HepG2 (cell line): ENCODE measurements at regions not wholly inside any gene's neighbourhood (a gene's known extent, or its start where the extent isn't known, plus 50 kb on each side); places are given as distances from the start of the nearest gene placed in this dataset.

ENCODE experiments used
- ATAC-seq: fragments of 200-7000 bp; cut with Tn5 transposase; 3 replicates; pipeline ENCODE4 v1.9.1; 2020; ENCODE audit warnings: mild to moderate bottlenecking, moderate library complexity
- BruUV-seq: library from RNA; stranded (reverse); fragments of 400-500 nt; replicated peaks from 2 replicates; lab custom pipeline; 2021; lab: Mats Ljungman, UMichigan
- CTCF ChIA-PET: fragments of 300-600 bp; formaldehyde crosslinking; extraction: SDS; loops from one replicate; lab custom pipeline; 2021; ENCODE audit warnings: low total read pairs, inconsistent platforms, low intra/inter-chr PET ratio; lab: Yijun Ruan, JAX
- POLR2A ChIA-PET: fragments of 350-600 bp; sonication (Branson Sonifier 250); formaldehyde crosslinking; loops from one replicate; lab custom pipeline; 2020; ENCODE audit warnings: antibody characterized with exemption, inconsistent platforms; lab: Yijun Ruan, JAX
- DNase-seq: peaks from one replicate; pipeline ENCODE4 v3.0.0-alpha.2; 2015; ENCODE audit warnings: low spot score
- FAIRE-seq: peaks from 3 replicates; lab custom pipeline; 2011; peaks lifted over from hg19 to GRCh38; lab: Jason Lieb, UNC
- H2AFZ ChIP-seq: one replicate; pipeline ENCODE4 v1.6.1; 2011; ENCODE audit warnings: low read length, inconsistent platforms
- H3K27ac ChIP-seq: fragments of 300-600 bp; 3 replicates; pipeline ENCODE4 v1.8.0; 2011; ENCODE audit warnings: mixed run types, mild to moderate bottlenecking, mixed read lengths, low read length, inconsistent platforms; ENCODE audit not compliant: insufficient read depth; ENCODE audit errors: extremely low read length
- H3K27me3 ChIP-seq, 2 experiments: fragments of 200-600 bp in 1 of 2; 2 replicates in 1 of 2; 3 replicates in 1 of 2; pipeline versions ENCODE4 v1.6.0 to v1.8.0; 2011; ENCODE audit warnings: low read length in 2 of 2, mild to moderate bottlenecking in 2 of 2, moderate library complexity in 2 of 2, inconsistent platforms in 1 of 2; ENCODE audit not compliant: insufficient read depth in 2 of 2, control insufficient read depth in 1 of 2
- H3K36me3 ChIP-seq, 2 experiments: fragments of 200-600 bp in 1 of 2; replicated peaks in 1 of 2; 2 replicates in 1 of 2; 3 replicates in 1 of 2; pipeline versions ENCODE4 v1.5.1 to v1.8.0; 2011; ENCODE audit warnings: low read length in 2 of 2, inconsistent platforms in 1 of 2; ENCODE audit not compliant: insufficient read depth in 2 of 2, control insufficient read depth in 1 of 2
- H3K4me1 ChIP-seq: 2 replicates; pipeline ENCODE4 v1.5.1; 2012; ENCODE audit warnings: low read length, inconsistent platforms; ENCODE audit not compliant: insufficient read depth
- H3K4me2 ChIP-seq: 2 replicates; pipeline ENCODE4 v1.6.0; 2011; ENCODE audit warnings: low read depth, low read length, inconsistent platforms
- H3K4me3 ChIP-seq, 3 experiments: fragments of 200-600 bp in 1 of 3; sonication (generic), shearing (Covaris generic) in 1 of 3; replicated peaks in 1 of 3; 2 replicates each; pipeline ENCODE4 v1.5.1; 2011 to 2016; ENCODE audit warnings: low read length in 3 of 3, inconsistent platforms in 2 of 3, low read depth in 2 of 3, mild to moderate bottlenecking in 2 of 3, control low read depth in 1 of 3, mixed read lengths in 1 of 3; ENCODE audit not compliant: insufficient read depth in 1 of 3
- H3K79me2 ChIP-seq: one replicate; pipeline ENCODE4 v1.6.1; 2011; ENCODE audit warnings: low read length, inconsistent platforms; ENCODE audit not compliant: insufficient read depth
- H3K9ac ChIP-seq: 2 replicates; pipeline ENCODE4 v1.6.0; 2011; ENCODE audit warnings: mild to moderate bottlenecking, low read depth, low read length, inconsistent platforms; ENCODE audit not compliant: insufficient read depth
- H3K9me3 ChIP-seq: 2 replicates; pipeline ENCODE4 v1.5.1; 2012; ENCODE audit warnings: mild to moderate bottlenecking, low read length
- H4K20me1 ChIP-seq: 2 replicates; pipeline ENCODE4 v1.6.0; 2011; ENCODE audit warnings: inconsistent platforms, mild to moderate bottlenecking, low read length, moderate library complexity; ENCODE audit not compliant: insufficient read depth
- GATAD1 ChIP-seq: IDR thresholded peaks from 2 replicates; pipeline ENCODE4 v1.6.1; 2016; ENCODE audit warnings: missing genetic modification reagents, missing compliant biosample characterization
- GZF1 ChIP-seq: sonication (generic); formaldehyde crosslinking; IDR thresholded peaks from 2 replicates; pipeline ENCODE4 v1.5.1; 2020; ENCODE audit warnings: mild to moderate bottlenecking, missing genetic modification reagents
- NKX3-1 ChIP-seq: sonication (generic); formaldehyde crosslinking; IDR thresholded peaks from 2 replicates; pipeline ENCODE4 v1.5.0; 2020; ENCODE audit warnings: missing genetic modification reagents
- SALL2 ChIP-seq: sonication (generic); formaldehyde crosslinking; IDR thresholded peaks from 2 replicates; pipeline ENCODE4 v1.8.1; 2023; ENCODE audit warnings: mild to moderate bottlenecking, missing genetic modification reagents, inconsistent platforms
- ZNF124 ChIP-seq: sonication (generic); formaldehyde crosslinking; IDR thresholded peaks from 2 replicates; pipeline ENCODE4 v1.4.0; 2020; ENCODE audit warnings: missing genetic modification reagents
- ZNF432 ChIP-seq: sonication (generic); formaldehyde crosslinking; IDR thresholded peaks from 2 replicates; pipeline ENCODE4 v1.5.0; 2020; ENCODE audit warnings: missing genetic modification reagents, mild to moderate bottlenecking, borderline replicate concordance
- ZNF644 ChIP-seq: IDR thresholded peaks from 2 replicates; pipeline ENCODE4 v1.6.1; 2016; ENCODE audit warnings: low read depth
- WGBS: methylation state at CpG from one replicate; pipeline ENCODE4 v1.1.6; 2017; ENCODE audit warnings: low lambda C conversion rate; 5-methylcytosine and 5-hydroxymethylcytosine counted together
- in situ Hi-C: cut with HindIII; loops from 2 replicates; pipeline ENCODE4 v1.10.0; 2017; ENCODE audit warnings: low pct_unique_long_range_greater_than_20kb; ENCODE audit not compliant: extremely low pct_ligation_motif_present
- intact Hi-C: fragments of 100-400 bp; cut with micrococcal nuclease; formaldehyde crosslinking; loops from one replicate; pipeline ENCODE4 v1.10.0; 2022; ENCODE audit not compliant: unreplicated experiment
- TF ChIP-seq, protein P1 (sequence below): sonication (generic); formaldehyde crosslinking; IDR thresholded peaks from 2 replicates; pipeline ENCODE4 v1.4.0; 2020; ENCODE audit warnings: mild to moderate bottlenecking, missing genetic modification reagents, borderline replicate concordance
- TF ChIP-seq, protein P2 (sequence below): sonication (generic); formaldehyde crosslinking; IDR thresholded peaks from 2 replicates; pipeline ENCODE4 v1.9.0; 2021; ENCODE audit warnings: missing genetic modification reagents, mild to moderate bottlenecking, borderline replicate concordance
- TF ChIP-seq, protein P3 (sequence below): sonication (generic); formaldehyde crosslinking; conservative IDR thresholded peaks from 2 replicates; pipeline ENCODE4 v1.4.0; 2020; ENCODE audit warnings: mild to moderate bottlenecking, missing genetic modification reagents, moderate library complexity
- TF ChIP-seq, protein P4 (sequence below): IDR thresholded peaks from 2 replicates; pipeline ENCODE4 v1.6.1; 2012; ENCODE audit warnings: low read depth, low read length, improper control_type of control experiment
- TF ChIP-seq, protein P5 (sequence below): sonication (generic); formaldehyde crosslinking; IDR thresholded peaks from 2 replicates; pipeline ENCODE4 v1.4.0; 2020; ENCODE audit warnings: missing genetic modification reagents

DNA sequence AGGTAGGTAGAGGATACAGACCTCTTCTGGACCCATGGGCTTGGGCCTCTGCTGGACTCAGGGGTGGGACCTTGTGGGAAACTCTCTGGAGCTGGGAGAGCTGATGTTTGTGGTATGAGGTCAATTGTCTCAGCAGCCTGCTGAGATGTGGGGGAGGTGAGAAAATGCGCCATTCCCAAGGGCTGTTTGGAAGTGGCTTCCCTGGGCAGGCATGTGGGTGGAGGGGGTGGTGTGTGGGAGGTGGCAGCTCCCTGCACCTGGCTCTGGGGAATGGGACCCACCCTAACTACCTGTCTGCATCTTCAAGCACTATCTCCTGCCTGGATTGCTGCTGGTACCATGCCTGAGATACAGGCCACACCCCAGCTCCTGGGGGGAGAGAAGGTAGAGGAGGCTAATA lies 97.4 kb upstream of the THY1 start:
- FAIRE-seq (no peak), ATAC-seq (no peak; the same call in 2 of the 3 replicates), DNase-seq (no peak)
- in situ Hi-C loops (no loop called here), intact Hi-C loops (no loop called here)
- Histone ChIP-seq H4K20me1 (no peaks in the 10 kb centered on the region), H3K79me2 (no peaks in the 10 kb centered on the region), H2AFZ (no peak overlapping the region), H3K9ac (no peak overlapping the region), H3K9me3 (no peaks in the 10 kb centered on the region), H3K4me3 (no peak overlapping the region), H3K27ac (no peak overlapping the region), H3K36me3 (no peaks in the 10 kb centered on the region), H3K27me3 (peaks cover 2 to 57% of the 10 kb centered on the region in 2 experiments), H3K4me2 (no peak overlapping the region), H3K4me1 (no peaks in the 10 kb centered on the region)
- ChIA-PET POLR2A (no interaction called here), CTCF (no interaction called here)
- 17% methylated on average over 1 of the region's 1 CpG for WGBS
- no TSS peak for BruUV-seq
- TF ChIP-seq GZF1 (CRISPR knock-in tag) (no peak), ZNF124 (CRISPR knock-in tag) (no peak), ZNF644 (CRISPR knock-in tag) (no peak), GATAD1 (CRISPR knock-in tag) (no peak), NKX3-1 (CRISPR knock-in tag) (no peak), SALL2 (CRISPR knock-in tag) (no peak), ZNF432 (CRISPR knock-in tag) (no peak)
- TF ChIP-seq, protein P1, sequence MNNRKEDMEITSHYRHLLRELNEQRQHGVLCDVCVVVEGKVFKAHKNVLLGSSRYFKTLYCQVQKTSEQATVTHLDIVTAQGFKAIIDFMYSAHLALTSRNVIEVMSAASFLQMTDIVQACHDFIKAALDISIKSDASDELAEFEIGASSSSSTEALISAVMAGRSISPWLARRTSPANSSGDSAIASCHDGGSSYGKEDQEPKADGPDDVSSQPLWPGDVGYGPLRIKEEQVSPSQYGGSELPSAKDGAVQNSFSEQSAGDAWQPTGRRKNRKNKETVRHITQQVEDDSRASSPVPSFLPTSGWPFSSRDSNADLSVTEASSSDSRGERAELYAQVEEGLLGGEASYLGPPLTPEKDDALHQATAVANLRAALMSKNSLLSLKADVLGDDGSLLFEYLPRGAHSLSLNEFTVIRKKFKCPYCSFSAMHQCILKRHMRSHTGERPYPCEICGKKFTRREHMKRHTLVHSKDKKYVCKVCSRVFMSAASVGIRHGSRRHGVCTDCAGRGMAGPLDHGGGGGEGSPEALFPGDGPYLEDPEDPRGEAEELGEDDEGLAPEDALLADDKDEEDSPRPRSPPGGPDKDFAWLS (CRISPR knock-in tag) = no peak
- TF ChIP-seq, protein P2, sequence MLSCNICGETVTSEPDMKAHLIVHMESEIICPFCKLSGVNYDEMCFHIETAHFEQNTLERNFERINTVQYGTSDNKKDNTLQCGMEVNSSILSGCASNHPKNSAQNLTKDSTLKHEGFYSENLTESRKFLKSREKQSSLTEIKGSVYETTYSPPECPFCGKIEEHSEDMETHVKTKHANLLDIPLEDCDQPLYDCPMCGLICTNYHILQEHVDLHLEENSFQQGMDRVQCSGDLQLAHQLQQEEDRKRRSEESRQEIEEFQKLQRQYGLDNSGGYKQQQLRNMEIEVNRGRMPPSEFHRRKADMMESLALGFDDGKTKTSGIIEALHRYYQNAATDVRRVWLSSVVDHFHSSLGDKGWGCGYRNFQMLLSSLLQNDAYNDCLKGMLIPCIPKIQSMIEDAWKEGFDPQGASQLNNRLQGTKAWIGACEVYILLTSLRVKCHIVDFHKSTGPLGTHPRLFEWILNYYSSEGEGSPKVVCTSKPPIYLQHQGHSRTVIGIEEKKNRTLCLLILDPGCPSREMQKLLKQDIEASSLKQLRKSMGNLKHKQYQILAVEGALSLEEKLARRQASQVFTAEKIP (CRISPR knock-in tag) = no peak
- TF ChIP-seq, protein P3, sequence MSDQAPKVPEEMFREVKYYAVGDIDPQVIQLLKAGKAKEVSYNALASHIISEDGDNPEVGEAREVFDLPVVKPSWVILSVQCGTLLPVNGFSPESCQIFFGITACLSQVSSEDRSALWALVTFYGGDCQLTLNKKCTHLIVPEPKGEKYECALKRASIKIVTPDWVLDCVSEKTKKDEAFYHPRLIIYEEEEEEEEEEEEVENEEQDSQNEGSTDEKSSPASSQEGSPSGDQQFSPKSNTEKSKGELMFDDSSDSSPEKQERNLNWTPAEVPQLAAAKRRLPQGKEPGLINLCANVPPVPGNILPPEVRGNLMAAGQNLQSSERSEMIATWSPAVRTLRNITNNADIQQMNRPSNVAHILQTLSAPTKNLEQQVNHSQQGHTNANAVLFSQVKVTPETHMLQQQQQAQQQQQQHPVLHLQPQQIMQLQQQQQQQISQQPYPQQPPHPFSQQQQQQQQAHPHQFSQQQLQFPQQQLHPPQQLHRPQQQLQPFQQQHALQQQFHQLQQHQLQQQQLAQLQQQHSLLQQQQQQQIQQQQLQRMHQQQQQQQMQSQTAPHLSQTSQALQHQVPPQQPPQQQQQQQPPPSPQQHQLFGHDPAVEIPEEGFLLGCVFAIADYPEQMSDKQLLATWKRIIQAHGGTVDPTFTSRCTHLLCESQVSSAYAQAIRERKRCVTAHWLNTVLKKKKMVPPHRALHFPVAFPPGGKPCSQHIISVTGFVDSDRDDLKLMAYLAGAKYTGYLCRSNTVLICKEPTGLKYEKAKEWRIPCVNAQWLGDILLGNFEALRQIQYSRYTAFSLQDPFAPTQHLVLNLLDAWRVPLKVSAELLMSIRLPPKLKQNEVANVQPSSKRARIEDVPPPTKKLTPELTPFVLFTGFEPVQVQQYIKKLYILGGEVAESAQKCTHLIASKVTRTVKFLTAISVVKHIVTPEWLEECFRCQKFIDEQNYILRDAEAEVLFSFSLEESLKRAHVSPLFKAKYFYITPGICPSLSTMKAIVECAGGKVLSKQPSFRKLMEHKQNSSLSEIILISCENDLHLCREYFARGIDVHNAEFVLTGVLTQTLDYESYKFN (CRISPR knock-in tag) = no peak
- TF ChIP-seq, protein P4, sequence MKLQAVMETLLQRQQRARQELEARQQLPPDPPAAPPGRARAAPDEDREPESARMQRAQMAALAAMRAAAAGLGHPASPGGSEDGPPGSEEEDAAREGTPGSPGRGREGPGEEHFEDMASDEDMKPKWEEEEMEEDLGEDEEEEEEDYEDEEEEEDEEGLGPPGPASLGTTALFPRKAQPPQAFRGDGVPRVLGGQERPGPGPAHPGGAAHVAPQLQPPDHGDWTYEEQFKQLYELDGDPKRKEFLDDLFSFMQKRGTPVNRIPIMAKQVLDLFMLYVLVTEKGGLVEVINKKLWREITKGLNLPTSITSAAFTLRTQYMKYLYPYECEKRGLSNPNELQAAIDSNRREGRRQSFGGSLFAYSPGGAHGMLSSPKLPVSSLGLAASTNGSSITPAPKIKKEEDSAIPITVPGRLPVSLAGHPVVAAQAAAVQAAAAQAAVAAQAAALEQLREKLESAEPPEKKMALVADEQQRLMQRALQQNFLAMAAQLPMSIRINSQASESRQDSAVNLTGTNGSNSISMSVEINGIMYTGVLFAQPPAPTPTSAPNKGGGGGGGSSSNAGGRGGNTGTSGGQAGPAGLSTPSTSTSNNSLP = no peak
- TF ChIP-seq, protein P5, sequence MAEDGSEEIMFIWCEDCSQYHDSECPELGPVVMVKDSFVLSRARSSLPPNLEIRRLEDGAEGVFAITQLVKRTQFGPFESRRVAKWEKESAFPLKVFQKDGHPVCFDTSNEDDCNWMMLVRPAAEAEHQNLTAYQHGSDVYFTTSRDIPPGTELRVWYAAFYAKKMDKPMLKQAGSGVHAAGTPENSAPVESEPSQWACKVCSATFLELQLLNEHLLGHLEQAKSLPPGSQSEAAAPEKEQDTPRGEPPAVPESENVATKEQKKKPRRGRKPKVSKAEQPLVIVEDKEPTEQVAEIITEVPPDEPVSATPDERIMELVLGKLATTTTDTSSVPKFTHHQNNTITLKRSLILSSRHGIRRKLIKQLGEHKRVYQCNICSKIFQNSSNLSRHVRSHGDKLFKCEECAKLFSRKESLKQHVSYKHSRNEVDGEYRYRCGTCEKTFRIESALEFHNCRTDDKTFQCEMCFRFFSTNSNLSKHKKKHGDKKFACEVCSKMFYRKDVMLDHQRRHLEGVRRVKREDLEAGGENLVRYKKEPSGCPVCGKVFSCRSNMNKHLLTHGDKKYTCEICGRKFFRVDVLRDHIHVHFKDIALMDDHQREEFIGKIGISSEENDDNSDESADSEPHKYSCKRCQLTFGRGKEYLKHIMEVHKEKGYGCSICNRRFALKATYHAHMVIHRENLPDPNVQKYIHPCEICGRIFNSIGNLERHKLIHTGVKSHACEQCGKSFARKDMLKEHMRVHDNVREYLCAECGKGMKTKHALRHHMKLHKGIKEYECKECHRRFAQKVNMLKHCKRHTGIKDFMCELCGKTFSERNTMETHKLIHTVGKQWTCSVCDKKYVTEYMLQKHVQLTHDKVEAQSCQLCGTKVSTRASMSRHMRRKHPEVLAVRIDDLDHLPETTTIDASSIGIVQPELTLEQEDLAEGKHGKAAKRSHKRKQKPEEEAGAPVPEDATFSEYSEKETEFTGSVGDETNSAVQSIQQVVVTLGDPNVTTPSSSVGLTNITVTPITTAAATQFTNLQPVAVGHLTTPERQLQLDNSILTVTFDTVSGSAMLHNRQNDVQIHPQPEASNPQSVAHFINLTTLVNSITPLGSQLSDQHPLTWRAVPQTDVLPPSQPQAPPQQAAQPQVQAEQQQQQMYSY (CRISPR knock-in tag) = no peak
